SJSA1 (cell line): ENCODE measurements at regions not wholly inside any gene's neighbourhood (a gene's known extent, or its start where the extent isn't known, plus 50 kb on each side); places are given as distances from the start of the nearest gene placed in this dataset.

Source experiments
- DNase-seq, 2 experiments: peaks; one replicate each; pipeline ENCODE4 v3.0.0-alpha.2; 2015 to 2020; ENCODE audit warnings: low spot score in 2 of 2, low read depth in 1 of 2
- H3K27ac ChIP-seq: fragments of 250-450 bp; sonication (Bioruptor Pico); 2 replicates; pipeline ENCODE4 v1.5.1; 2020; ENCODE audit warnings: mild to moderate bottlenecking, moderate library complexity
- H3K27me3 ChIP-seq: fragments of 250-450 bp; sonication (Bioruptor Pico); replicated peaks from 2 replicates; pipeline ENCODE4 v1.5.1; 2020; ENCODE audit warnings: mild to moderate bottlenecking, moderate library complexity
- H3K36me3 ChIP-seq: fragments of 250-450 bp; sonication (Bioruptor Pico); 2 replicates; pipeline ENCODE4 v1.5.1; 2020; ENCODE audit warnings: mild to moderate bottlenecking
- H3K4me1 ChIP-seq: fragments of 250-450 bp; sonication (Bioruptor Pico); replicated peaks from 2 replicates; pipeline ENCODE4 v1.6.1; 2021; ENCODE audit warnings: mild to moderate bottlenecking
- H3K4me3 ChIP-seq: fragments of 250-450 bp; sonication (Bioruptor Pico); 2 replicates; pipeline ENCODE4 v1.5.1; 2020; ENCODE audit warnings: mild to moderate bottlenecking
- H3K9me3 ChIP-seq: fragments of 250-450 bp; sonication (Bioruptor Pico); replicated peaks from 2 replicates; pipeline ENCODE4 v1.5.1; 2020; ENCODE audit warnings: mild to moderate bottlenecking

- no peak overlapping the region for H3K4me3 ChIP-seq
- no peaks in the 10 kb centered on the region for H3K27me3 ChIP-seq
- no peaks in the 10 kb centered on the region for H3K36me3 ChIP-seq
- no peak for DNase-seq
- no peaks in the 10 kb centered on the region for H3K4me1 ChIP-seq
- no peaks in the 10 kb centered on the region for H3K9me3 ChIP-seq
- H3K27ac ChIP-seq, result no peak overlapping the region
Observed at GRCh38 chr11:127472505-127472904, 471.9 kb upstream of the KIRREL3 start.

DNA sequence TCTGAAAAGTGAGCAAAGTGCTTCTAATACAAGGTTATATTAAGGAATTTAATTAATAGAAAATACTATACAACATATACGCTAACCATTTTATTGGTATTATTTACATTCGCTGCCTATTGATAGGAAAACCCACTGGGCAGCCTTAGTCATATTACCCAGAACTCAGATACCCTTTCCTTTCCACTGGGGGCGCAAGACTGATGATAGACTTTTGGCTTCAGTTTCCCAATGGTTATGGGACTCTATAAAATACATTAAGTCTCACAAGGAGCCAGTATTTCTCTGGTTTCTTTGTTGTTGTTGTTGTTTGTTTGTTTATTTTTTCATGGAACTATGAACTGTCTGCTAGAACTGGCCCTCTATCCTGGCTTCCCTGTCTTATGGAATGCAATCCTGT is 471.1 kb upstream of the KIRREL3 start:
- no peak for DNase-seq
- H3K4me1 ChIP-seq, result no peaks in the 10 kb centered on the region
- no peaks in the 10 kb centered on the region for H3K9me3 ChIP-seq
- H3K36me3 ChIP-seq, result no peaks in the 10 kb centered on the region
- H3K4me3 ChIP-seq, result no peak overlapping the region
- no peaks in the 10 kb centered on the region for H3K27me3 ChIP-seq
- H3K27ac ChIP-seq, result no peak overlapping the region

- H3K36me3 ChIP-seq, result no peaks in the 10 kb centered on the region
- no peak overlapping the region for H3K4me3 ChIP-seq
- DNase-seq, result no peak
- no peaks in the 10 kb centered on the region for H3K27me3 ChIP-seq
- no peaks in the 10 kb centered on the region for H3K4me1 ChIP-seq
- H3K9me3 ChIP-seq, result no peaks in the 10 kb centered on the region
- H3K27ac ChIP-seq, result no peak overlapping the region
Observed at GRCh38 chr11:127470306-127470884, 469.8 kb upstream of the KIRREL3 start.

DNA sequence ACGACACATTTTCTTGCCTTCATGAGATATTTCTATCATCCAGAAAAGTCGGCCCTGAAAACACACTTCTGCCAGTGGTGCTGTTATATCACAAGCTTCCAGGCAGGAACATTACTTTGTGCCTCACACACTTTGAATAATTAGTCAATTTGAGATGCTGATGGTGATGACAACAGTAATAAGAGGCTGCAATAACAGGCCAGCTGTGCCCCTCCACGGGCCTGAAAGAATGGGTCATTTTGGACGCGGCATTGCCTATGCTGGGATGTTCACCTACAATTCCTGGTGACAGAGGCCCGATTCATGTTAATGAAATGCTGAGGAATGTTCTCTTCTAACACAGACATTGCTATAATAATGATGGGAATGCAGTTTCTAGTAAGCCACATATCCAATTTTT is 463.8 kb upstream of the KIRREL3 start:
- no peaks in the 10 kb centered on the region for H3K36me3 ChIP-seq
- no peak for DNase-seq
- H3K27me3 ChIP-seq, result no peaks in the 10 kb centered on the region
- no peaks in the 10 kb centered on the region for H3K4me1 ChIP-seq
- no peak overlapping the region for H3K4me3 ChIP-seq
- H3K27ac ChIP-seq, result no peak overlapping the region
- no peaks in the 10 kb centered on the region for H3K9me3 ChIP-seq

GRCh38 chr11:127462065-127462344 is 461.4 kb upstream of the KIRREL3 start:
- no peak overlapping the region for H3K4me3 ChIP-seq
- no peaks in the 10 kb centered on the region for H3K4me1 ChIP-seq
- no peaks in the 10 kb centered on the region for H3K27me3 ChIP-seq
- no peaks in the 10 kb centered on the region for H3K36me3 ChIP-seq
- no peak overlapping the region for H3K27ac ChIP-seq
- no peak for DNase-seq
- no peaks in the 10 kb centered on the region for H3K9me3 ChIP-seq

DNA sequence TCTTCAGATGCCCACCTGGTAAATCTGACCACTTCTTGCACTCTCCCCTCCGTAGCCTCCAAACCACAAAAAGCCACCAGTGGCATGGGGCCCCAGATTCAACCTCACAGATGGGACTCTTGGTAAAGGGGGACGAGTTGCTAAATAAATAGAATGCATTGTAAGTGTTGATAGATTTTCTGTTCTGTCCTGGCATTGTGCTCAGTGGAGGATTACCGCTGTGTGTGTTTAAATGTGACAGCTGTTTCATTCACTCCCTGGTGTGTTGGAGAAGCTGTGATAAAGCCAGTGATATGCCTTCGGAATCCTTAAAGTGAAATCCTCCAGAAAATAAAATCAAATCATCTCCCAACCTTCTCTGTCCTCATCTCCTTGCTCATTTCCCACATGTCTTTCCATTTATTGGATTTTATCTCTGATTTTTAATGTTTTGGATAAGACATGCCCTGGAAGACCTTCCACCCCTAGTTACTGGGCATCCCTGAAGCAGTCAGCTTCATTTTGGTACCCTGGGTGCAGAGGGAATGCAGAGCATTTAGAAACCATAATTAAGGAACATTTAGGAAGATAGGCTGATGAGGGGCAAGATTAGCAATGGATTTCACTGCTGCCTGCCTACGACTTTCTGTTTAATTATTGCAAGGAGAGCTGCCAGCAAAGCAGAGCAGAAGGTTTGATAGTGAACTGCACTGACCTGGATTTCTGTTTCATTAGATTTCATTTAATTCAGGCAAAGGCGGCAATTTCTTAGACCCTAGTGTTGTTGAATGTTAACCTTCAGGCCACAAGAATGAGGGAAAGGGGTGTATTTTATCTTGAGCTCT is 460.9 kb upstream of the KIRREL3 start:
- Histone ChIP-seq H3K4me3 (no peak overlapping the region), H3K27ac (no peak overlapping the region), H3K9me3 (no peaks in the 10 kb centered on the region), H3K36me3 (no peaks in the 10 kb centered on the region), H3K4me1 (no peaks in the 10 kb centered on the region), H3K27me3 (no peaks in the 10 kb centered on the region)
- DNase-seq, result no peak

DNA sequence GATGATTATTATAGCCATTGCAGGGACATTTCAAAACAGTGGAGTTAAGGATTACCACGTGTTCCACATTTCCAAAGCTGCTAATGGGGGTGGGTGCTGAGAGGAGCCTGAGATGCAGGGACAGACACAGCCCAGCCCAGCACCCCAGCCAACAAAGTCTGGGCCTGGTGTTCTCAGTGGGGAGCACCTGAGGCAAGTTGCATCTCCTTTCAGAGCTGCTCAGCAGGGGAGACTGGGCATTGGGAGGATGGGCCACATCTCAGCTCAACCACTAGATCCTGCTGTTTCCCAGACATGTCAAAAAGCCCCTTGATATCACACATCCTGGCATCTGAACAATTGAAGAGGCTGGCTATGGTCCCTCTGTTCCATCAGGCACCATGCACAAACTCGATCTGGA is 458.0 kb upstream of the KIRREL3 start:
- no peak for DNase-seq
- H3K9me3 ChIP-seq, result no peaks in the 10 kb centered on the region
- H3K27ac ChIP-seq, result no peak overlapping the region
- no peaks in the 10 kb centered on the region for H3K27me3 ChIP-seq
- no peaks in the 10 kb centered on the region for H3K4me1 ChIP-seq
- H3K36me3 ChIP-seq, result no peaks in the 10 kb centered on the region
- no peak overlapping the region for H3K4me3 ChIP-seq

GRCh38 chr11:127454856-127455255 is 454.3 kb upstream of the KIRREL3 start:
- Histone ChIP-seq H3K9me3 (no peaks in the 10 kb centered on the region), H3K27me3 (no peaks in the 10 kb centered on the region), H3K36me3 (no peaks in the 10 kb centered on the region), H3K27ac (no peak overlapping the region), H3K4me3 (no peak overlapping the region), H3K4me1 (no peaks in the 10 kb centered on the region)
- DNase-seq, result no peak

- H3K27ac ChIP-seq, result no peak overlapping the region
- no peaks in the 10 kb centered on the region for H3K36me3 ChIP-seq
- no peaks in the 10 kb centered on the region for H3K27me3 ChIP-seq
- H3K4me1 ChIP-seq, result no peaks in the 10 kb centered on the region
- no peak for DNase-seq
- no peak overlapping the region for H3K4me3 ChIP-seq
- no peaks in the 10 kb centered on the region for H3K9me3 ChIP-seq
Observed at GRCh38 chr11:127452533-127452932, 452.0 kb upstream of the KIRREL3 start.

DNA sequence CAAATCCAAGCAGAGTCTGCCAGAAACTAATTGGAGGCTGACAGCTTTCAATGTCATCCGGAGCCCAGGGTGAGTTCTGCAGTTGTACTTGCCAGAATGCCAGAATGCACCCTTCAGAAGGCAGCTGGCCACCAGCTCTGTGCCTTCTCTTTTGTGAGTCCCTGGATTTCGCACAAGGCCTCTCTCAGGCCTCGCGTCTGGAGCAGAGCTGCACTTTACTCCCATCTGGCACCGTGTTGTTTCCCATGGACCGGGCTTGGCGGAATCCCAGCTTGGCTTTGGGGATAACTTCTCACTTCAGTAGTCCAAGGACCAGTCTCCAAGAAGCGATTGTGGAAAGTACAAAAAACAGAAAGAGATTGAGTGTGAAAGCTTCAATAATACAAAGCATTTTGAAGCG is 451.3 kb upstream of the KIRREL3 start:
- H3K27me3 ChIP-seq, result no peaks in the 10 kb centered on the region
- H3K27ac ChIP-seq, result no peak overlapping the region
- no peaks in the 10 kb centered on the region for H3K36me3 ChIP-seq
- DNase-seq, result no peak
- H3K4me3 ChIP-seq, result no peak overlapping the region
- H3K4me1 ChIP-seq, result no peaks in the 10 kb centered on the region
- no peaks in the 10 kb centered on the region for H3K9me3 ChIP-seq

DNA sequence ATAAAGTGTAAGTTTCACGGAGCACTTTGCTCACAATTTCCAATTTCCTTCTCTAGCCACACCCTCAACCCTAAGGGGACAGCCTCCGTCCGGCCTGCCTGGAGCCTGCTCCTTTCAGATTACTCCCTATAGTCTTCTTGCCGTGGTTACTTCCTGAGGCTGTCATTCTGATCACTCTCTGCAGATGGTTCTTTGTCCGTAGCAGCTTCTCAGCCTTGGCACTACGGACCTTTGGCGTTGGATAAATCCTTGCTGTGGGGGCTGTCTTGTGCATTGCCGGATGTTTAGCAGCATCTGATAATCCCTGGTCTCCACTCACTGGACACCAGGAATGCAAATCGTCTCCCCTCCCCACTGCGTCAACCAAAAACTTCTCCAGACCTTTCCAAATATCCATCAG is 447.5 kb upstream of the KIRREL3 start:
- H3K9me3 ChIP-seq, result no peaks in the 10 kb centered on the region
- H3K27me3 ChIP-seq, result no peaks in the 10 kb centered on the region
- H3K4me1 ChIP-seq, result no peaks in the 10 kb centered on the region
- H3K27ac ChIP-seq, result no peak overlapping the region
- no peak for DNase-seq
- H3K4me3 ChIP-seq, result no peak overlapping the region
- no peaks in the 10 kb centered on the region for H3K36me3 ChIP-seq

- Histone ChIP-seq H3K9me3 (no peaks in the 10 kb centered on the region), H3K4me3 (no peak overlapping the region), H3K4me1 (no peaks in the 10 kb centered on the region), H3K27me3 (no peaks in the 10 kb centered on the region), H3K27ac (no peak overlapping the region), H3K36me3 (no peaks in the 10 kb centered on the region)
- no peak for DNase-seq
Observed at GRCh38 chr11:127445476-127445875, 444.9 kb upstream of the KIRREL3 start.

- no peaks in the 10 kb centered on the region for H3K27me3 ChIP-seq
- DNase-seq, result no peak
- no peaks in the 10 kb centered on the region for H3K9me3 ChIP-seq
- H3K4me1 ChIP-seq, result no peaks in the 10 kb centered on the region
- H3K27ac ChIP-seq, result no peak overlapping the region
- H3K36me3 ChIP-seq, result no peaks in the 10 kb centered on the region
- H3K4me3 ChIP-seq, result no peak overlapping the region
Observed at GRCh38 chr11:127443297-127443696, 442.7 kb upstream of the KIRREL3 start.

DNA sequence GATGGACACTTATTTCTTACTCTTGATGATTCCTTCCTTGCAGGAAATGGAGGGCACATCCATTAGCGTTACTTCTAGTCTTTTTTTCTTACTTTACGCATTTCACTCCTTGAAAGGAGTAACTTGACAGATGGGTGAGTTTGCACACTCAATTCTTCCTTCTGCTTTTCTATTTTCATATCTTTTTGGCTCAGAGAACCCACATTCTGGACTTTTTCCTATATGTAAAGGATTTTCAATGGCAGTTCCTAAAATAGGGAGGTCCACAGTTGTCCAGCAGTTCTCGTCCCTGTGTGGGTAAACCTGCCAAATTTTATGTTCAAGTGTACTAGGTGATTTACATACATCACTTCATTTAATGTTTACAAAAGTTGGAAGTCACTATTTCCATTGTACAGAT is 440.0 kb upstream of the KIRREL3 start:
- no peaks in the 10 kb centered on the region for H3K9me3 ChIP-seq
- no peak overlapping the region for H3K27ac ChIP-seq
- no peaks in the 10 kb centered on the region for H3K36me3 ChIP-seq
- no peaks in the 10 kb centered on the region for H3K4me1 ChIP-seq
- no peak overlapping the region for H3K4me3 ChIP-seq
- no peaks in the 10 kb centered on the region for H3K27me3 ChIP-seq
- DNase-seq, result no peak

DNA sequence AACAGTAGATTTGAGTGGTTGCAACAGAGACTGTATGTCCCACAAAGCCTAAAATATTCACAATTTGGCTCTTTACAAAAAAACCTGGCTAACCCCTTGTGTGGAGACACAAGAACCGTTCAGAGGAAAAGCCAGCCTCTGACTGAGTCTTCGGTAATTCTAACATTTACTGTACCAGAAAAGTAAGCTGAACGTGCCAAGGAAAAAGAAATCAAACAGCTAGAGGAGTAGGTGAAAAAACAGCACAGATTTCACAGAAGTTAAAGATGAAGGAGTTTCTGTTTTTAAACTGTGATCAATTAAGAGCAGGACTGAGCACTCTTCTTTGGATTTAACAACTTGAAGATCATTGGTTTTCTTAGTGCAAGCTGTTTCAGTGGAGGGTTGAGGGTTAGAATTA is 424.7 kb upstream of the KIRREL3 start:
- H3K27ac ChIP-seq, result no peak overlapping the region
- DNase-seq, result no peak
- H3K4me3 ChIP-seq, result no peak overlapping the region
- H3K27me3 ChIP-seq, result no peaks in the 10 kb centered on the region
- no peaks in the 10 kb centered on the region for H3K9me3 ChIP-seq
- no peaks in the 10 kb centered on the region for H3K4me1 ChIP-seq
- no peaks in the 10 kb centered on the region for H3K36me3 ChIP-seq
